B cell (primary cell): ENCODE measurements at regions not wholly inside any gene's neighbourhood (a gene's known extent, or its start where the extent isn't known, plus 50 kb on each side); places are given as distances from the start of the nearest gene placed in this dataset.

Source experiments
- ATAC-seq: fragments of 200-7000 bp; cut with Tn5 transposase; one replicate; pipeline ENCODE4 v1.10.0; 2021; ENCODE audit warnings: low read depth, mild to moderate bottlenecking, moderate number of reproducible peaks, moderate library complexity
- CTCF ChIA-PET: fragments of 350-600 bp; sonication (Branson Sonifier 250); formaldehyde crosslinking; loops from one replicate; lab custom pipeline; 2021; ENCODE audit warnings: antibody characterized with exemption, inconsistent platforms; lab: Charles Lee
- POLR2A ChIA-PET: fragments of 350-600 bp; sonication (Branson Sonifier 250); formaldehyde crosslinking; loops from one replicate; lab custom pipeline; 2021; ENCODE audit warnings: antibody characterized with exemption; lab: Charles Lee
- DNase-seq: peaks from one replicate; pipeline ENCODE4 v3.0.0; 2013
- H2AFZ ChIP-seq: 2 replicates; pipeline ENCODE4 v1.6.1; 2012; ENCODE audit warnings: mild to moderate bottlenecking, low read depth, low read length; ENCODE audit not compliant: insufficient read depth, poor library complexity, severe bottlenecking
- H3K27ac ChIP-seq, 2 donors: 1 replicate in 1 of 2; 2 replicates in 1 of 2; pipeline ENCODE4 v1.5.1; 2012 to 2013; ENCODE audit warnings: low read length in 2 of 2, mild to moderate bottlenecking in 2 of 2, moderate library complexity in 1 of 2
- H3K27me3 ChIP-seq, 4 experiments: fragments of 200-600 bp in 1 of 4; sonication (generic) in 1 of 4; replicated peaks in 1 of 4; 1 replicate in 2 of 4; 2 replicates in 2 of 4; pipeline versions ENCODE4 v1.6.1 to v1.7.0; 2013 to 2016; ENCODE audit warnings: low read length in 3 of 4, mild to moderate bottlenecking in 2 of 4, mixed read lengths in 1 of 4, moderate library complexity in 1 of 4; ENCODE audit not compliant: insufficient read depth in 4 of 4, control insufficient read depth in 3 of 4; ENCODE audit errors: control extremely low read depth in 1 of 4
- H3K36me3 ChIP-seq, 2 experiments: replicated peaks in 1 of 2; 1 replicate in 1 of 2; 2 replicates in 1 of 2; pipeline versions ENCODE4 v1.6.1 to v1.7.1; 2013; ENCODE audit warnings: low read length in 1 of 2; ENCODE audit not compliant: insufficient read depth in 2 of 2, control insufficient read depth in 1 of 2; ENCODE audit errors: control extremely low read depth in 1 of 2, extremely low read depth in 1 of 2
- H3K4me1 ChIP-seq, 2 donors: fragments of 200-600 bp in 1 of 2; sonication (generic) in 1 of 2; 1 replicate in 1 of 2; 2 replicates in 1 of 2; pipeline versions ENCODE4 v1.5.1 to v1.6.1; 2013 to 2017; ENCODE audit warnings: low read length in 2 of 2; ENCODE audit not compliant: control insufficient read depth in 2 of 2, insufficient read depth in 2 of 2
- H3K4me2 ChIP-seq: replicated peaks from 2 replicates; pipeline ENCODE3; 2012; ENCODE audit warnings: mild to moderate bottlenecking, low read depth, low read length; ENCODE audit not compliant: poor library complexity, severe bottlenecking
- H3K4me3 ChIP-seq, 5 experiments: fragments of 200-600 bp in 1 of 5; sonication (generic) in 1 of 5; 1 replicate in 3 of 5; 2 replicates in 2 of 5; pipeline versions ENCODE4 v1.5.1 to v1.7.0; 2011 to 2016; ENCODE audit warnings: low read length in 4 of 5, mild to moderate bottlenecking in 4 of 5, low read depth in 2 of 5, control low read depth in 1 of 5, moderate library complexity in 1 of 5; ENCODE audit not compliant: insufficient read depth in 1 of 5; ENCODE audit errors: control extremely low read depth in 1 of 5, extremely low read depth in 1 of 5
- H3K79me2 ChIP-seq: fragments of 200-600 bp; sonication (generic); one replicate; pipeline ENCODE4 v1.6.0; 2016; ENCODE audit warnings: low read length; ENCODE audit not compliant: control insufficient read depth, insufficient read depth
- H3K9ac ChIP-seq: fragments of 200-600 bp; sonication (generic); 2 replicates; pipeline ENCODE4 v1.6.1; 2017; ENCODE audit warnings: mild to moderate bottlenecking, low read length, moderate library complexity
- H3K9me3 ChIP-seq, 3 donors: one replicate each; pipeline versions ENCODE4 v1.6.1 to v1.7.1; 2013; ENCODE audit warnings: low read length in 2 of 3; ENCODE audit not compliant: control insufficient read depth in 2 of 3, insufficient read depth in 1 of 3; ENCODE audit errors: control extremely low read depth in 1 of 3
- H4K20me1 ChIP-seq: 2 replicates; pipeline ENCODE4 v1.6.0; 2012; ENCODE audit warnings: mild to moderate bottlenecking, low read length; ENCODE audit not compliant: insufficient read depth, control insufficient read depth, poor library complexity, severe bottlenecking
- H3K27ac Mint-ChIP-seq: one replicate; pipeline ENCODE4 v1.8.0; 2021; ENCODE audit warnings: mixed read lengths
- H3K27me3 Mint-ChIP-seq: one replicate; pipeline ENCODE4 v1.8.0; 2021; ENCODE audit warnings: mixed read lengths
- H3K4me1 Mint-ChIP-seq: one replicate; pipeline ENCODE4 v1.8.0; 2021; ENCODE audit warnings: mixed read lengths
- H3K4me3 Mint-ChIP-seq: one replicate; pipeline ENCODE4 v1.8.0; 2021; ENCODE audit warnings: mixed read lengths
- H3K9me3 Mint-ChIP-seq: one replicate; pipeline ENCODE4 v1.8.0; 2022; ENCODE audit warnings: mixed read lengths; ENCODE audit not compliant: insufficient read depth
- EZH2 ChIP-seq: IDR thresholded peaks from 2 replicates; pipeline ENCODE4 v1.6.1; 2012; ENCODE audit warnings: borderline replicate concordance, low read depth, mild to moderate bottlenecking, moderate library complexity, low read length; ENCODE audit not compliant: insufficient read depth, poor library complexity, severe bottlenecking
- WGBS: methylation state at CpG from one replicate; pipeline ENCODE4 v1.1.5; 2013; ENCODE audit warnings: missing lambda C conversion rate; ENCODE audit not compliant: insufficient coverage; 5-methylcytosine and 5-hydroxymethylcytosine counted together
- intact Hi-C: fragments of 100-400 bp; cut with micrococcal nuclease; formaldehyde crosslinking; loops from one replicate; pipeline ENCODE4 v1.10.0; 2022
- TF ChIP-seq, protein P1 (sequence below): fragments of 200-600 bp; IDR thresholded peaks from one replicate; pipeline ENCODE4 v1.8.0; 2022; ENCODE audit warnings: antibody characterized with exemption, mild to moderate bottlenecking

DNA sequence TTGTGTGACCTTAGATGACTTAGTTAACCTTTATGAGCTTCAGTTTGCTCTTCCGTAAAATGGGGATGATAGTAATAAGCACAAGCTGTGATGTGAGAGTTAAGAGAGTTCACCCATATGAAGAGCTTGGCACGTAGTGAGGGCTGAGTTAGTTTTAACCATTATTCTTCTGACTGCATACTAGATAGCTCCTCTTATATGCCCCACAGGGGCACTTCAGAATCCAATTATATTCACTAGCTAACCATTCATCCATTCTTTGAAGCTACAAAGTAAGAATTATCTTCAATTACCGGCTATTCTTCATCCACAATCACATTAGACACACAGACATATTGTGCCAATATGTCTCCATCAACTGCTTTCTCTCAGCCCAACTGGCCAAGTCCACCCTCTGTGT lies 159.0 kb upstream of the STT3B start:
- Mint-ChIP-seq H3K27ac (no peak overlapping the region), H3K4me1 (no peaks in the 10 kb centered on the region), H3K4me3 (no peak overlapping the region), H3K9me3 (no peaks in the 10 kb centered on the region), H3K27me3 (no peaks in the 10 kb centered on the region)
- ATAC-seq (no peak), DNase-seq (no peak)
- no peak overlapping the region for H3K27ac ChIP-seq
- H3K4me3 ChIP-seq = no peak overlapping the region
- no peak for TF ChIP-seq EZH2
- TF ChIP-seq, protein P1, sequence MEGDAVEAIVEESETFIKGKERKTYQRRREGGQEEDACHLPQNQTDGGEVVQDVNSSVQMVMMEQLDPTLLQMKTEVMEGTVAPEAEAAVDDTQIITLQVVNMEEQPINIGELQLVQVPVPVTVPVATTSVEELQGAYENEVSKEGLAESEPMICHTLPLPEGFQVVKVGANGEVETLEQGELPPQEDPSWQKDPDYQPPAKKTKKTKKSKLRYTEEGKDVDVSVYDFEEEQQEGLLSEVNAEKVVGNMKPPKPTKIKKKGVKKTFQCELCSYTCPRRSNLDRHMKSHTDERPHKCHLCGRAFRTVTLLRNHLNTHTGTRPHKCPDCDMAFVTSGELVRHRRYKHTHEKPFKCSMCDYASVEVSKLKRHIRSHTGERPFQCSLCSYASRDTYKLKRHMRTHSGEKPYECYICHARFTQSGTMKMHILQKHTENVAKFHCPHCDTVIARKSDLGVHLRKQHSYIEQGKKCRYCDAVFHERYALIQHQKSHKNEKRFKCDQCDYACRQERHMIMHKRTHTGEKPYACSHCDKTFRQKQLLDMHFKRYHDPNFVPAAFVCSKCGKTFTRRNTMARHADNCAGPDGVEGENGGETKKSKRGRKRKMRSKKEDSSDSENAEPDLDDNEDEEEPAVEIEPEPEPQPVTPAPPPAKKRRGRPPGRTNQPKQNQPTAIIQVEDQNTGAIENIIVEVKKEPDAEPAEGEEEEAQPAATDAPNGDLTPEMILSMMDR = no peak
- intact Hi-C loops = no loop called here
- WGBS = 100% methylated on average over 2 of the region's 3 CpGs
- no peak overlapping the region for H3K9ac ChIP-seq
- ChIA-PET CTCF (no interaction called here), POLR2A (no interaction called here)
- H3K4me2 ChIP-seq = no peak overlapping the region
- H3K27me3 ChIP-seq = no peaks in the 10 kb centered on the region
- H3K4me1 ChIP-seq = no peaks in the 10 kb centered on the region
- no peaks in the 10 kb centered on the region for H3K36me3 ChIP-seq
- H4K20me1 ChIP-seq = no peaks in the 10 kb centered on the region
- H3K9me3 ChIP-seq = no peaks in the 10 kb centered on the region
- no peak overlapping the region for H2AFZ ChIP-seq
- no peaks in the 10 kb centered on the region for H3K79me2 ChIP-seq

DNA sequence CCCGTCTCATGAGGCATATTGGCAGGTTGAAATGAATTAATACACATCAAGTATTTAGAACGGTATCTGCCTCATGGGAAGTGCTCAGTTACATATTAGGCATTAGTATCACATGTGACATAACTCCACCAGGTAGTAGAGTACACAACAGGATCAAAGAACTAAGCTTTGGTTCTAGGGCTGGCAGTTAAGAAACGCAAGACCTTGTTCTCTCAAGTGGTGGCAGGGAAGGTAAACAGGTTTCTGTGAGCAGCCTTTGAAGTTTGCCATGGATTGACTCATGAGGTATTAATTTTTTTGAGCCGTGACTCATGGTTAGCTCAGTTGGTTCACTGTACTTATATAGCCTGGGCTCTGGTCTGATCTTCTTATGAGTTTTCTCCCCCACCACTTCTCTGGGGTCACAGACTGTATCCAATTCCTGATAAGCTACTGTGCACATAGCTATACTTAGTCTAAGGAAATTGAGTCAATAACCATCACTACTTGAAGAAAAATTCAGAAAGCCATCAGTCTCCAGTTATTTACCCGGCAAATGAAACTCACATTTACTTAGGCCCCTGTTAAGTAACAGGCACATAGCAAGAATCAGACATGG lies 155.6 kb upstream of the STT3B start:
- H3K9me3 Mint-ChIP-seq = no peaks in the 10 kb centered on the region
- intact Hi-C loops = no loop called here
- Histone ChIP-seq H3K9ac (no peak overlapping the region), H3K79me2 (no peaks in the 10 kb centered on the region), H2AFZ (no peak overlapping the region), H3K9me3 (no peaks in the 10 kb centered on the region), H3K27me3 (no peaks in the 10 kb centered on the region), H3K36me3 (no peaks in the 10 kb centered on the region), H4K20me1 (no peaks in the 10 kb centered on the region), H3K4me3 (no peak overlapping the region), H3K27ac (no peak overlapping the region), H3K4me1 (no peaks in the 10 kb centered on the region), H3K4me2 (no peak overlapping the region)
- peaks cover 4% of the 10 kb centered on the region for H3K27me3 Mint-ChIP-seq
- no peak overlapping the region for H3K4me3 Mint-ChIP-seq
- POLR2A ChIA-PET = no interaction called here
- CTCF ChIA-PET = no interaction called here
- no peak for TF ChIP-seq EZH2
- TF ChIP-seq, protein P1 = no peak
- H3K27ac Mint-ChIP-seq = no peak overlapping the region
- 100% methylated on average over 2 of the region's 5 CpGs for WGBS
- no peaks in the 10 kb centered on the region for H3K4me1 Mint-ChIP-seq
- DNase-seq = no peak
- ATAC-seq = no peak
